ENCODE measurements at regions not wholly inside any gene's neighbourhood (a gene's known extent, or its start where the extent isn't known, plus 50 kb on each side); places are given as distances from the start of the nearest gene placed in this dataset.

DNA sequence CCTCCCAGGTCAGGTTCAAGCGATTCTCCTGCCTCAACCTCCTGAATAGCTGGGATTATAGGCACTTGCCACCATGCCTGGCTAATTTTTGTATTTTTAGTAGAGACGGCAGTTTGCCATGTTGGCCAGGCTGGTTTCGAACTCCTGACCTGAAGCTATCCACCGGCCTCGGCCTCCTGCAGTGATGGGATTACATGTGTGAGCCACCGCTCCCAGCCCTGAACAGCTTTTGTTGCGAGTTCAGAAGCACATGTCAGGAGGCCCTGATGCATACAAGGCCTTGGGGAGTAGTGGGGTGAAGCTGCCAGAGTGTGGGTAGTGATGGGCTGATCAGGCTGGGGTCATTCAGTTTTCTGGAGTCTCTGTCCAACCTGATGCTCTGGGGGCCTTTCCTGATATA is 117.0 kb upstream of the C11orf87 start:
- TF ChIP-seq, protein P1, sequence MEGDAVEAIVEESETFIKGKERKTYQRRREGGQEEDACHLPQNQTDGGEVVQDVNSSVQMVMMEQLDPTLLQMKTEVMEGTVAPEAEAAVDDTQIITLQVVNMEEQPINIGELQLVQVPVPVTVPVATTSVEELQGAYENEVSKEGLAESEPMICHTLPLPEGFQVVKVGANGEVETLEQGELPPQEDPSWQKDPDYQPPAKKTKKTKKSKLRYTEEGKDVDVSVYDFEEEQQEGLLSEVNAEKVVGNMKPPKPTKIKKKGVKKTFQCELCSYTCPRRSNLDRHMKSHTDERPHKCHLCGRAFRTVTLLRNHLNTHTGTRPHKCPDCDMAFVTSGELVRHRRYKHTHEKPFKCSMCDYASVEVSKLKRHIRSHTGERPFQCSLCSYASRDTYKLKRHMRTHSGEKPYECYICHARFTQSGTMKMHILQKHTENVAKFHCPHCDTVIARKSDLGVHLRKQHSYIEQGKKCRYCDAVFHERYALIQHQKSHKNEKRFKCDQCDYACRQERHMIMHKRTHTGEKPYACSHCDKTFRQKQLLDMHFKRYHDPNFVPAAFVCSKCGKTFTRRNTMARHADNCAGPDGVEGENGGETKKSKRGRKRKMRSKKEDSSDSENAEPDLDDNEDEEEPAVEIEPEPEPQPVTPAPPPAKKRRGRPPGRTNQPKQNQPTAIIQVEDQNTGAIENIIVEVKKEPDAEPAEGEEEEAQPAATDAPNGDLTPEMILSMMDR (IDR thresholded peaks at IDR 0.05): no peak
- TF ChIP-seq POLR2A (IDR thresholded peaks at IDR 0.05) (no peak), EP300 (IDR thresholded peaks at IDR 0.05; ENCODE audit: low read depth) (no peak)

All from transverse colon (tissue), 3 donors.